Uterus (tissue), 3 donors: ENCODE measurements at regions not wholly inside any gene's neighbourhood (a gene's known extent, or its start where the extent isn't known, plus 50 kb on each side); places are given as distances from the start of the nearest gene placed in this dataset.

Experiments
- DNase-seq, 2 donors: peaks; one replicate each; pipeline ENCODE4 v3.0.0-alpha.2; 2019 to 2020
- H3K27ac ChIP-seq, 2 donors: fragments of 200-600 bp; sonication (generic); 1 replicate in 1 of 2; 2 replicates in 1 of 2; pipeline ENCODE4 v1.5.1; 2016 to 2018
- H3K27me3 ChIP-seq, 2 donors: fragments of 200-600 bp; sonication (generic); one replicate each; pipeline ENCODE4 v1.5.1; 2018 to 2019; ENCODE audit warnings: control low read depth in 1 of 2
- H3K36me3 ChIP-seq, 2 donors: fragments of 200-600 bp; sonication (generic); one replicate each; pipeline ENCODE4 v1.5.1; 2019; ENCODE audit warnings: control low read depth in 1 of 2
- H3K4me1 ChIP-seq, 2 donors: fragments of 200-600 bp; sonication (generic); one replicate each; pipeline ENCODE4 v1.5.1; 2018 to 2019; ENCODE audit warnings: control low read depth in 1 of 2
- H3K4me3 ChIP-seq, 2 donors: fragments of 200-600 bp; sonication (generic); 1 replicate in 1 of 2; 2 replicates in 1 of 2; pipeline ENCODE4 v1.5.1; 2018 to 2019; ENCODE audit warnings: mild to moderate bottlenecking in 1 of 2
- H3K9me3 ChIP-seq, 2 donors: fragments of 200-600 bp; sonication (generic); one replicate each; pipeline ENCODE4 v1.5.1; 2019; ENCODE audit warnings: control low read depth in 1 of 2
- POLR2A ChIP-seq, 2 donors: fragments of 450-650 bp; IDR thresholded peaks; one replicate each; pipeline ENCODE4 v1.6.1; 2016; ENCODE audit warnings: antibody characterized with exemption in 2 of 2, mild to moderate bottlenecking in 1 of 2, moderate library complexity in 1 of 2
- intact Hi-C: fragments of 100-400 bp; cut with DNase I; formaldehyde crosslinking; loops from one replicate; pipeline ENCODE4 v1.15.1; 2023; ENCODE audit warnings: low total_unique reads
- TF ChIP-seq, protein P1 (sequence below), 4 experiments: fragments of 200-600 bp in 2 of 4; fragments of 450-650 bp in 2 of 4; sonication (generic) in 2 of 4; IDR thresholded peaks; one replicate each; pipeline ENCODE4 v1.5.1; 2016 to 2019; ENCODE audit warnings: antibody characterized with exemption in 4 of 4, mild to moderate bottlenecking in 2 of 4, moderate library complexity in 1 of 4
- donor health status: DM: yes; HTN: yes; CAD: no.

DNA sequence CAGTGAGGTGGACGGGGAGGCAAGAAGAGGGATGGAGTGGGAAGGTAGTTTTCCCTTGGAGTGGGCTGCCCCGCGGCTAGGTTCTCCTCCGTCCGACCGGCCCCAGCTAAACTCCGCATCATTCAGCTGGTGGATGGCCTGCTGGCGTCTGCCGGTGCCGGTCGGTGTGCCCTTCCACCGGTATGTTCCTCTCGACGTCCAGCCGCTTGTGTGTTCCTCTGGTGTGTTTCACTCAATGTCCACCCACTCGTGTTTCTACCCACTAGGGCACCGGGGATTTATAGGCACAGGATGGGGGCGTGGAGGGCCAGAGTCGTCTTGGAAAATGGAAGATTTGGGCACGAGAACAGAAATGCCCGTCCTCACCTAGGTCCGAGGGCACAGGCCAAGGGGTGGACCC is 931.7 kb upstream of the B3GALT2 start:
- TF ChIP-seq POLR2A (IDR thresholded peaks at IDR 0.05): no peak
- TF ChIP-seq, protein P1, sequence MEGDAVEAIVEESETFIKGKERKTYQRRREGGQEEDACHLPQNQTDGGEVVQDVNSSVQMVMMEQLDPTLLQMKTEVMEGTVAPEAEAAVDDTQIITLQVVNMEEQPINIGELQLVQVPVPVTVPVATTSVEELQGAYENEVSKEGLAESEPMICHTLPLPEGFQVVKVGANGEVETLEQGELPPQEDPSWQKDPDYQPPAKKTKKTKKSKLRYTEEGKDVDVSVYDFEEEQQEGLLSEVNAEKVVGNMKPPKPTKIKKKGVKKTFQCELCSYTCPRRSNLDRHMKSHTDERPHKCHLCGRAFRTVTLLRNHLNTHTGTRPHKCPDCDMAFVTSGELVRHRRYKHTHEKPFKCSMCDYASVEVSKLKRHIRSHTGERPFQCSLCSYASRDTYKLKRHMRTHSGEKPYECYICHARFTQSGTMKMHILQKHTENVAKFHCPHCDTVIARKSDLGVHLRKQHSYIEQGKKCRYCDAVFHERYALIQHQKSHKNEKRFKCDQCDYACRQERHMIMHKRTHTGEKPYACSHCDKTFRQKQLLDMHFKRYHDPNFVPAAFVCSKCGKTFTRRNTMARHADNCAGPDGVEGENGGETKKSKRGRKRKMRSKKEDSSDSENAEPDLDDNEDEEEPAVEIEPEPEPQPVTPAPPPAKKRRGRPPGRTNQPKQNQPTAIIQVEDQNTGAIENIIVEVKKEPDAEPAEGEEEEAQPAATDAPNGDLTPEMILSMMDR (IDR thresholded peaks at IDR 0.05): no peak
- Histone ChIP-seq H3K4me1 (no peaks in the 10 kb centered on the region), H3K27ac (no peak overlapping the region), H3K9me3 (no peaks in the 10 kb centered on the region), H3K4me3 (no peak overlapping the region), H3K27me3 (no peaks in the 10 kb centered on the region), H3K36me3 (no peaks in the 10 kb centered on the region)
- DNase-seq: no peak
- intact Hi-C loops: no loop called here

DNA sequence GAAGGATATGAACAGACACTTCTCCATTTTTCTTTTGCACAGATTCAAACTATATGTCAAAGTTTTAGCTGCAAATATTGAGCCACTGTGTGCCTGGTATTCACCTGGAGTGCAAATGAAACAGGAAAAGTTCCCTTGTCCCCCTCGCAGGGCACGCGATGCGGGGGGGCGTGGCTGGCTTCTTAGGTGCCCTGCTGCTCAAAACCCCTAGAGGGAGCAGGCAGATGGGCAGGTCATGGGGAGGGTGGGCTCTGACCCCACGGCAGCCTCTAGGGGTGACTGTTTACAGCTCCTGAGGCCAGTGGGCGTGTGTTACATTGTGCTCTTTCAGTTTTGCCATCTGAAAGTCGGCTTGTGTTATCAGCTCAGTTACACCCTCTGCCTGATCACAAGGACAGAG is 931.2 kb upstream of the B3GALT2 start:
- Histone ChIP-seq H3K4me1 (no peaks in the 10 kb centered on the region), H3K27ac (no peak overlapping the region), H3K36me3 (no peaks in the 10 kb centered on the region), H3K27me3 (no peaks in the 10 kb centered on the region), H3K9me3 (no peaks in the 10 kb centered on the region), H3K4me3 (no peak overlapping the region)
- intact Hi-C loops: no loop called here
- no peak for DNase-seq
- no peak for TF ChIP-seq POLR2A (IDR thresholded peaks at IDR 0.05)

DNA sequence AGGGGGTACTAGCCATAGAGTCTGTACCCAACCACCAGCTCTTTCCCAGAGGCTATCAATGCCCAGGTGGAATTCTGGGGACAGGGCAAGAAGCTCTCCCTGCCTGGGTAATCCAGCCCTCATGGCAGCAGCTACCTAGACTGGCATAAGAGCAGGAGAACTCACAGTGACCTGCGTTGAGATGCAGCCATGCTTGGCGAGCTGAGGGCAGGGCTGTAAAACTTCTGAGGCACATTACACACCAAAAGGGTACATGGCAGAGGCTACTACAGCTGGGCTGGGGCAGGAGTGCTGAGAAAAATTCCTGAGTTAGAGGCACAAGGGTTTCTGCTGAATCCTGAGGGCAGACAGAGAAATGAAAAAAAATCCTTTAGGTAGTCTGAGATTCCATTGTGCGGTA is 927.9 kb upstream of the B3GALT2 start:
- intact Hi-C loops: no loop called here
- TF ChIP-seq, protein P1 (IDR thresholded peaks at IDR 0.05): no peak
- no peak for TF ChIP-seq POLR2A (IDR thresholded peaks at IDR 0.05)
- DNase-seq: no peak
- Histone ChIP-seq H3K36me3 (no peaks in the 10 kb centered on the region), H3K4me1 (no peaks in the 10 kb centered on the region), H3K4me3 (no peak overlapping the region), H3K9me3 (no peaks in the 10 kb centered on the region), H3K27me3 (no peaks in the 10 kb centered on the region), H3K27ac (no peak overlapping the region)

DNA sequence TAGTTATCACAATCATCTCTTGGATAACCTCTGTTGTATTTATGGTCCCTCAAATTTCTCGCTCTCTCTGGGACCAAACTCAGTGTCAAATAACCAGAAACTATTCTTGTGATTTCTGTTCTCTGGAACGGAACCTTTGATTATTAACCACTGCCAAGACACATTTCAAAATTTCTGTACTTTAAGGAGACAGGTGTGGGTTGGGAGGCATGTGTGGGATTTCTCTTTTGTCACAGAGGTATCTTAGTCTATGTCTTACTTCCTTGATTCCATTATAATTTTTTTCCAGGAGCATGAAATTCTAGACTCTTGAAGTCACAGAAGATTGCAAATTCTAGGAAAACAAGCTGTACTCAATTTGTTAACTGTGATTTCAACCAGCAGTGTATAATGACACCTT is 919.0 kb upstream of the B3GALT2 start:
- Histone ChIP-seq H3K27ac (no peak overlapping the region), H3K27me3 (no peaks in the 10 kb centered on the region), H3K9me3 (no peaks in the 10 kb centered on the region), H3K36me3 (peaks cover 0 to 2% of the 10 kb centered on the region in 2 donors), H3K4me1 (no peaks in the 10 kb centered on the region), H3K4me3 (no peak overlapping the region)
- no peak for DNase-seq
- TF ChIP-seq, protein P1 (IDR thresholded peaks at IDR 0.05): no peak
- TF ChIP-seq POLR2A (IDR thresholded peaks at IDR 0.05): no peak
- intact Hi-C loops: no loop called here

DNA sequence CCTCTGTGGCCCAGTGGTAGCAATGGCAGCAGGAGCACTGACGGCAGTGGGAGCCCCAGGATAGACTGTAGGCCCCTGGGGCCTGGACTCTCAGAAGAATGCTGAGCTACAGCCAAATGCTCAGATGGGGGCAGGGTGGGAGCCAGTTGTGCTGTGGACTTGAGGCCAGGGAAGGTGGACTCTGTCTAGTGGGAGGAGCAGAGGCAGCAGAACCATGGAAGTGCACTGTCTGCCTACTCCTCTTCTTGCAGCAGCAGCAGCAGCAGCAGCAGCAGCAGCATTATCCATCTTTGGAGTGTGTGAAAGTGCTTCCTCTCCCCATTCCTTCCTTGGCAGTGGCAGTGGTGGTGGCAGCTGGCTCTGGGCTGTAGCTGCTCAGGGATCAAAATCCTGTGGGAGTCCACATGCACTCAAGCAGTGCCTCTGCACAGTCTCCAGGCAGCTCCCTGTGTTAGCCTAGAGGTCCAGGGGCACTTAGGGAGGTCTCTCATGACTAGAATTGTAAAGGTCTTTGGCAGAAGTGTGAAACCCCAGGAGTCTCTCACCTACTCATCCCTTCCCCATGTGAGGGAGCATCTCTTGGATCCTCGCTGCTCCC is 917.9 kb upstream of the B3GALT2 start:
- TF ChIP-seq POLR2A (IDR thresholded peaks at IDR 0.05): no peak
- TF ChIP-seq, protein P1 (IDR thresholded peaks at IDR 0.05): no peak
- Histone ChIP-seq H3K27ac (no peak overlapping the region), H3K36me3 (peaks cover 0 to 2% of the 10 kb centered on the region in 2 donors), H3K9me3 (no peaks in the 10 kb centered on the region), H3K4me3 (no peak overlapping the region), H3K4me1 (no peaks in the 10 kb centered on the region), H3K27me3 (no peaks in the 10 kb centered on the region)
- no peak for DNase-seq
- intact Hi-C loops: no loop called here
